ENCODE measurements at regions not wholly inside any gene's neighbourhood (a gene's known extent, or its start where the extent isn't known, plus 50 kb on each side); places are given as distances from the start of the nearest gene placed in this dataset.

DNA sequence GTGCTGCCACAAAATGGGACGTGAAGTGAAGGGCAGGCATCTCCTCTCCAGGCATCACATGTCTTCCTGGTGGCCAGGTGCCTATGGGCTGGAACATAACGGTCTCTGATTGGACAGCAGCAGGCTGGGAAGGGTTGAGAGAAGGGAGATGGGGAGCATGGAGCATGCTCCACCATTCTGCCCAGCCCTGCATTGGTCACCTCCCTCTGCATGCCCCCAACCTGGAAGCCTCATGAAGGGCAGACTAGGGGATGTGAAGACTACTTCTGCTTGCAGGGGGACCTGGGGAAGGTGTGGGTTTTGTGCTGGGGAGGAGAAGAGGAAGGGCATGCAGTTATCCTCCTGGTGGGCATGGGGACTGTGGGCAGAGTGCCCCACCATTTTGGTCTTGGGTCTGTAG, 782.2 kb downstream of the TBC1D22A start:
- Histone ChIP-seq H3K9me3 (ENCODE audit: control insufficient read depth, insufficient read depth, low read length) (no peaks in the 10 kb centered on the region), H3K27me3 (ENCODE audit: control insufficient read depth, insufficient read depth, low read length) (no peaks in the 10 kb centered on the region), H3K36me3 (ENCODE audit: control insufficient read depth, insufficient read depth, low read length) (no peaks in the 10 kb centered on the region), H3K4me1 (ENCODE audit: control insufficient read depth, insufficient read depth, low read length) (no peaks in the 10 kb centered on the region), H3K27ac (ENCODE audit: low read length) (no peak overlapping the region), H3K4me3 (ENCODE audit: low read length) (no peak overlapping the region)
- ATAC-seq: no peak
- TF ChIP-seq, protein P1, sequence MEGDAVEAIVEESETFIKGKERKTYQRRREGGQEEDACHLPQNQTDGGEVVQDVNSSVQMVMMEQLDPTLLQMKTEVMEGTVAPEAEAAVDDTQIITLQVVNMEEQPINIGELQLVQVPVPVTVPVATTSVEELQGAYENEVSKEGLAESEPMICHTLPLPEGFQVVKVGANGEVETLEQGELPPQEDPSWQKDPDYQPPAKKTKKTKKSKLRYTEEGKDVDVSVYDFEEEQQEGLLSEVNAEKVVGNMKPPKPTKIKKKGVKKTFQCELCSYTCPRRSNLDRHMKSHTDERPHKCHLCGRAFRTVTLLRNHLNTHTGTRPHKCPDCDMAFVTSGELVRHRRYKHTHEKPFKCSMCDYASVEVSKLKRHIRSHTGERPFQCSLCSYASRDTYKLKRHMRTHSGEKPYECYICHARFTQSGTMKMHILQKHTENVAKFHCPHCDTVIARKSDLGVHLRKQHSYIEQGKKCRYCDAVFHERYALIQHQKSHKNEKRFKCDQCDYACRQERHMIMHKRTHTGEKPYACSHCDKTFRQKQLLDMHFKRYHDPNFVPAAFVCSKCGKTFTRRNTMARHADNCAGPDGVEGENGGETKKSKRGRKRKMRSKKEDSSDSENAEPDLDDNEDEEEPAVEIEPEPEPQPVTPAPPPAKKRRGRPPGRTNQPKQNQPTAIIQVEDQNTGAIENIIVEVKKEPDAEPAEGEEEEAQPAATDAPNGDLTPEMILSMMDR (IDR thresholded peaks at IDR 0.05): no peak
- Mint-ChIP-seq H3K27me3 (ENCODE audit: low read depth in 2 of 2) (peaks cover 0 to 8% of the 10 kb centered on the region in 2 donors), H3K36me3 (no peaks in the 10 kb centered on the region), H3K4me1 (no peaks in the 10 kb centered on the region), H3K4me3 (no peak overlapping the region), H3K27ac (no peak overlapping the region), H3K9me3 (no peaks in the 10 kb centered on the region)
- DNase-seq: no peak
- intact Hi-C loops (cut with micrococcal nuclease): no loop called here
- WGBS (ENCODE audit: insufficient coverage): 74% methylated on average over 2 of the region's 2 CpGs

DNA sequence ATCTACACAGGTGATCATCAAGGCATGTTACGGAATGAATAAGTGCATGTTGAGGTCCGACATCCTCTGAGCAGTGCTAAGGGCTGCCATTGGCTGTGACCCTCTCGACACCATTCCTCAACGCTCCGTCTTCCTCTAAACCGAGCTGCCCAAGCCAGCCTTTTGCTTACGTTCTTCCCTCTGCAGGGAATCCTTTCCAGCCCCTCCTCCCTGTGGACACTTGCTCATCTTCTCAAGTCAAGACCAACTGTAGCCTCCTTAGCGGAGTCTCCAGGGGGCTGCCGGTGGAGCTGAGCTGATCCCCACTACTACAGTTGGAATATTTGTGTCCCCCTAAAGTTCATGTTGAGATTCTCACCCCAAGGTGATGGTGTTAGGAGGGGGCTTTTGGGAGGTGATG, 781.0 kb downstream of the TBC1D22A start:
- no peaks in the 10 kb centered on the region for H3K9me3 ChIP-seq (ENCODE audit: control insufficient read depth, insufficient read depth, low read length)
- no peaks in the 10 kb centered on the region for H3K36me3 ChIP-seq (ENCODE audit: control insufficient read depth, insufficient read depth, low read length)
- DNase-seq (no peak), ATAC-seq (no peak)
- no peaks in the 10 kb centered on the region for H3K27me3 ChIP-seq (ENCODE audit: control insufficient read depth, insufficient read depth, low read length)
- no peak overlapping the region for H3K27ac ChIP-seq (ENCODE audit: low read length)
- WGBS (ENCODE audit: insufficient coverage): 94% methylated on average over 9 of the region's 9 CpGs
- TF ChIP-seq, protein P1 (IDR thresholded peaks at IDR 0.05): no peak
- H3K27ac Mint-ChIP-seq: no peak overlapping the region
- H3K4me3 Mint-ChIP-seq: no peak overlapping the region
- H3K4me3 ChIP-seq (ENCODE audit: low read length): no peak overlapping the region
- intact Hi-C loops (cut with micrococcal nuclease): no loop called here
- no peaks in the 10 kb centered on the region for H3K9me3 Mint-ChIP-seq
- peaks cover 0 to 15% of the 10 kb centered on the region in 2 donors for H3K27me3 Mint-ChIP-seq (ENCODE audit: low read depth in 2 of 2)
- H3K36me3 Mint-ChIP-seq: no peaks in the 10 kb centered on the region
- H3K4me1 ChIP-seq (ENCODE audit: control insufficient read depth, insufficient read depth, low read length): no peaks in the 10 kb centered on the region
- H3K4me1 Mint-ChIP-seq: no peaks in the 10 kb centered on the region

DNA sequence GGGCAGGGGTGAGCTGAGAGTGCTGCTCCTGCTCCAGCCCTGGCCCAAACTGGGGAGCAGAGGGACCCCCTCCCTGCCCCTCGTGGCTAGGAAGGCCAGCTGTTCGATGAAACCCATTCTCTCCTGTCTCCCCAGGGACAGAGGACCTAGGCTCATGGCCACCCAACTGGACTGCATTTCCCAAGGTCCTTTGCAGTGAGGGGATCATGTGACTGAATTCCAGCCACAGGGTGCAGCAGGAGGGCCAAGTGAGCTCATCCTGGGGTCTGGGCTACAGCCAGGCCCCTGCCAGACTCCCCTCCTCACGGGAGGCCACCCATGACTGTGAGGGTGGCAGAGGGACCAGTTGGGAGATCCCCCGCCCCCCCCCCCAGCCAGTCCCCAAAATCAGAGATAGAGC, 777.6 kb downstream of the TBC1D22A start:
- Mint-ChIP-seq H3K27ac (no peak overlapping the region), H3K36me3 (no peaks in the 10 kb centered on the region), H3K27me3 (ENCODE audit: low read depth in 2 of 2) (peaks cover 0 to 7% of the 10 kb centered on the region in 2 donors), H3K4me3 (no peak overlapping the region), H3K9me3 (no peaks in the 10 kb centered on the region), H3K4me1 (no peaks in the 10 kb centered on the region)
- Histone ChIP-seq H3K4me3 (ENCODE audit: low read length) (no peak overlapping the region), H3K4me1 (ENCODE audit: control insufficient read depth, insufficient read depth, low read length) (no peaks in the 10 kb centered on the region), H3K27me3 (ENCODE audit: control insufficient read depth, insufficient read depth, low read length) (no peaks in the 10 kb centered on the region), H3K27ac (ENCODE audit: low read length) (no peak overlapping the region), H3K36me3 (ENCODE audit: control insufficient read depth, insufficient read depth, low read length) (no peaks in the 10 kb centered on the region), H3K9me3 (ENCODE audit: control insufficient read depth, insufficient read depth, low read length) (no peaks in the 10 kb centered on the region)
- ATAC-seq (peak in 1 of 3 donors; percentile 5), DNase-seq (no peak)
- intact Hi-C loops (cut with micrococcal nuclease): no loop called here
- TF ChIP-seq, protein P1 (IDR thresholded peaks at IDR 0.05): no peak
- WGBS (ENCODE audit: insufficient coverage): 74% methylated on average over 3 of the region's 4 CpGs

DNA sequence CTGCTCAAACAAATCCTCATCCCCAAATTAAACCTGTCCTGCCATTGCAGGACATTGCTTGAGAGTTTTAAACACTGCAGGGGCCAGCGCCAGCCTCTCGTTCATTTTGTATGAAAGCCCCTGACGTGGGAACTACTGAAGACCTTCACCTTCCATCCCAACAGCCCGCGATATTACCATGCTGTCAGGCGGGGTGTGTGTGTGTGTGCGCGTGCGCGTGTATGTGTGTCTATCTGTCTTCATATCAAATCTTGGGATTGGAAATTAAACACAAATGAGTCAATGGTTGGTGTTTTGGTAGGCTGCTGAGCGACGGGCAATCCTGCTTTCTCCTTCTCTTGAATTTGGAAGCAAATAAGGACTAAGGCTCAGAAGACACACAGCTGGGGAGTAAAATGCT, 776.9 kb downstream of the TBC1D22A start:
- Mint-ChIP-seq H3K27me3 (ENCODE audit: low read depth in 2 of 2) (peaks cover 0 to 7% of the 10 kb centered on the region in 2 donors), H3K4me3 (no peak overlapping the region), H3K27ac (no peak overlapping the region), H3K36me3 (no peaks in the 10 kb centered on the region), H3K9me3 (no peaks in the 10 kb centered on the region), H3K4me1 (no peaks in the 10 kb centered on the region)
- intact Hi-C loops (cut with micrococcal nuclease): no loop called here
- no peak for ATAC-seq
- 96% methylated on average over 12 of the region's 12 CpGs for WGBS (ENCODE audit: insufficient coverage)
- no peak overlapping the region for H3K27ac ChIP-seq (ENCODE audit: low read length)
- H3K27me3 ChIP-seq (ENCODE audit: control insufficient read depth, insufficient read depth, low read length): no peaks in the 10 kb centered on the region
- H3K9me3 ChIP-seq (ENCODE audit: control insufficient read depth, insufficient read depth, low read length): no peaks in the 10 kb centered on the region
- H3K4me1 ChIP-seq (ENCODE audit: control insufficient read depth, insufficient read depth, low read length): no peaks in the 10 kb centered on the region
- TF ChIP-seq, protein P1 (IDR thresholded peaks at IDR 0.05): no peak
- no peak for DNase-seq
- H3K36me3 ChIP-seq (ENCODE audit: control insufficient read depth, insufficient read depth, low read length): no peaks in the 10 kb centered on the region
- no peak overlapping the region for H3K4me3 ChIP-seq (ENCODE audit: low read length)
